Adrenal gland (tissue), 9 donors: ENCODE measurements at regions not wholly inside any gene's neighbourhood (a gene's known extent, or its start where the extent isn't known, plus 50 kb on each side); places are given as distances from the start of the nearest gene placed in this dataset.

ENCODE experiments used
- DNase-seq, 7 donors: peaks; one replicate each; pipeline ENCODE4 v3.0.0-alpha.2; 2019 to 2020
- H3K27ac ChIP-seq, 5 donors: fragments of 200-600 bp; sonication (generic) in 4 of 5; 1 replicate in 3 of 5; 2 replicates in 2 of 5; pipeline versions ENCODE4 v1.5.1 to v1.8.0; 2016 to 2020; ENCODE audit warnings: mild to moderate bottlenecking in 1 of 5
- H3K27me3 ChIP-seq: fragments of 200-600 bp; 2 replicates; pipeline ENCODE4 v1.8.0; 2021
- H3K36me3 ChIP-seq, 2 donors: fragments of 200-600 bp; replicated peaks in 1 of 2; 1 replicate in 1 of 2; 2 replicates in 1 of 2; pipeline versions ENCODE4 v1.5.1 to v1.8.0; 2018 to 2022
- H3K4me1 ChIP-seq, 2 donors: fragments of 200-600 bp; replicated peaks in 1 of 2; 1 replicate in 1 of 2; 2 replicates in 1 of 2; pipeline versions ENCODE4 v1.5.1 to v1.8.0; 2018 to 2021
- H3K4me3 ChIP-seq, 4 donors: fragments of 200-600 bp; sonication (generic) in 3 of 4; one replicate each; pipeline ENCODE4 v1.5.1; 2016 to 2018
- H3K9me3 ChIP-seq, 3 donors: fragments of 200-600 bp; sonication (generic) in 1 of 3; replicated peaks in 1 of 3; 1 replicate in 2 of 3; 2 replicates in 1 of 3; pipeline versions ENCODE4 v1.5.1 to v1.8.0; 2016 to 2021
- POLR2A ChIP-seq, 2 donors: fragments of 450-650 bp; IDR thresholded peaks; one replicate each; pipeline ENCODE4 v1.6.1; 2017; ENCODE audit warnings: antibody characterized with exemption in 2 of 2, mild to moderate bottlenecking in 2 of 2, moderate library complexity in 1 of 2
- WGBS, 4 donors: extraction: QIAGEN DNeasy Blood & Tissue Kit in 2 of 4; methylation state at CpG; one replicate each; pipeline versions ENCODE4 v1.1.5 to v1.1.7; 2013 to 2017; 5-methylcytosine and 5-hydroxymethylcytosine counted together
- intact Hi-C, 2 donors: fragments of 100-400 bp; cut with DNase I; formaldehyde crosslinking; loops; one replicate each; pipeline versions ENCODE4 v1.14.1 to v1.15.0; 2022 to 2023
- TF ChIP-seq, protein P1 (sequence below), 6 experiments: fragments of 450-650 bp in 4 of 6; fragments of 200-600 bp in 2 of 6; sonication (generic) in 1 of 6; IDR thresholded peaks; 1 replicate in 5 of 6; 2 replicates in 1 of 6; pipeline versions ENCODE4 v1.5.1 to v1.8.0; 2016 to 2021; ENCODE audit warnings: antibody characterized with exemption in 6 of 6, mild to moderate bottlenecking in 2 of 6, moderate library complexity in 1 of 6
- donor health status: healthy with polysubstance abuse.
- donor health status: Bipolar disorder and iron deficiency.
- donor health status: DM: yes; HTN: yes; CAD: no.
- donor health status: DM: no; HTN: no; CAD: no.
- donor health status: DM: no; HTN: no; CAD: no.

GRCh38 chr9:105978336-105978735, 284.0 kb downstream of the TMEM38B start:
- DNase-seq: no peak
- H3K27me3 ChIP-seq: no peaks in the 10 kb centered on the region
- no peak overlapping the region for H3K4me3 ChIP-seq
- WGBS, 4 donors: 75 to 81% (median 76%) methylated on average over 7 of the region's 7 CpGs
- H3K27ac ChIP-seq: no peak overlapping the region
- intact Hi-C loops: no loop called here
- TF ChIP-seq, protein P1, sequence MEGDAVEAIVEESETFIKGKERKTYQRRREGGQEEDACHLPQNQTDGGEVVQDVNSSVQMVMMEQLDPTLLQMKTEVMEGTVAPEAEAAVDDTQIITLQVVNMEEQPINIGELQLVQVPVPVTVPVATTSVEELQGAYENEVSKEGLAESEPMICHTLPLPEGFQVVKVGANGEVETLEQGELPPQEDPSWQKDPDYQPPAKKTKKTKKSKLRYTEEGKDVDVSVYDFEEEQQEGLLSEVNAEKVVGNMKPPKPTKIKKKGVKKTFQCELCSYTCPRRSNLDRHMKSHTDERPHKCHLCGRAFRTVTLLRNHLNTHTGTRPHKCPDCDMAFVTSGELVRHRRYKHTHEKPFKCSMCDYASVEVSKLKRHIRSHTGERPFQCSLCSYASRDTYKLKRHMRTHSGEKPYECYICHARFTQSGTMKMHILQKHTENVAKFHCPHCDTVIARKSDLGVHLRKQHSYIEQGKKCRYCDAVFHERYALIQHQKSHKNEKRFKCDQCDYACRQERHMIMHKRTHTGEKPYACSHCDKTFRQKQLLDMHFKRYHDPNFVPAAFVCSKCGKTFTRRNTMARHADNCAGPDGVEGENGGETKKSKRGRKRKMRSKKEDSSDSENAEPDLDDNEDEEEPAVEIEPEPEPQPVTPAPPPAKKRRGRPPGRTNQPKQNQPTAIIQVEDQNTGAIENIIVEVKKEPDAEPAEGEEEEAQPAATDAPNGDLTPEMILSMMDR (IDR thresholded peaks at IDR 0.05): no peak
- TF ChIP-seq POLR2A (IDR thresholded peaks at IDR 0.05): no peak
- H3K36me3 ChIP-seq: no peaks in the 10 kb centered on the region
- H3K4me1 ChIP-seq: no peaks in the 10 kb centered on the region
- H3K9me3 ChIP-seq: no peaks in the 10 kb centered on the region

GRCh38 chr9:105978826-105979225, 284.5 kb downstream of the TMEM38B start:
- DNase-seq: no peak
- Histone ChIP-seq H3K27me3 (no peaks in the 10 kb centered on the region), H3K4me3 (no peak overlapping the region), H3K4me1 (no peaks in the 10 kb centered on the region), H3K36me3 (no peaks in the 10 kb centered on the region), H3K27ac (no peak overlapping the region), H3K9me3 (no peaks in the 10 kb centered on the region)
- WGBS, 4 donors: 68 to 86% (median 81%) methylated on average over 3 of the region's 3 CpGs
- intact Hi-C loops: no loop called here
- TF ChIP-seq, protein P1 (IDR thresholded peaks at IDR 0.05): no peak
- TF ChIP-seq POLR2A (IDR thresholded peaks at IDR 0.05): no peak

DNA sequence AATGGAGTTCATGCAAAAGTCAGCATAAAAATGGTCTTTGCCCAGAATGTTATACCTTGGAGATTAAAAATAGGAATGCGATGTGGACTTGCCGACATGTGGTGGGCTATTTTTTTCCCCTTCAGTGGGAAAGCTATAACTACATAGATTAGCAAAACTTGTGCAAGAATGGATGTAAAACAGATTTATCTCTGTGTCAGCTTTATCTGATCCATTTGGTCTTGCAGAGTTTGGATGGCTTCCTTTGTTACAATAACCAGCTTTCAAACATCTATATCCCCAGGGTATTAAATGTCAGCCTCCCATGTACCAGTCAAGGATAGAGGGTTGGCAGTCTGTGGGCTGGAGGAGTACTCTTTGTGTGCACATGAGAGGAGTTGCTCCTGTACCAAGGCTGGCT, 284.9 kb downstream of the TMEM38B start:
- 74 to 76% (median 75%) methylated on average over 2 of the region's 2 CpGs for WGBS, 4 donors
- no peak overlapping the region for H3K4me3 ChIP-seq
- intact Hi-C loops: no loop called here
- TF ChIP-seq POLR2A (IDR thresholded peaks at IDR 0.05): no peak
- TF ChIP-seq, protein P1 (IDR thresholded peaks at IDR 0.05): no peak
- H3K27me3 ChIP-seq: no peaks in the 10 kb centered on the region
- no peak for DNase-seq
- no peaks in the 10 kb centered on the region for H3K36me3 ChIP-seq
- no peak overlapping the region for H3K27ac ChIP-seq
- H3K4me1 ChIP-seq: no peaks in the 10 kb centered on the region
- no peaks in the 10 kb centered on the region for H3K9me3 ChIP-seq

DNA sequence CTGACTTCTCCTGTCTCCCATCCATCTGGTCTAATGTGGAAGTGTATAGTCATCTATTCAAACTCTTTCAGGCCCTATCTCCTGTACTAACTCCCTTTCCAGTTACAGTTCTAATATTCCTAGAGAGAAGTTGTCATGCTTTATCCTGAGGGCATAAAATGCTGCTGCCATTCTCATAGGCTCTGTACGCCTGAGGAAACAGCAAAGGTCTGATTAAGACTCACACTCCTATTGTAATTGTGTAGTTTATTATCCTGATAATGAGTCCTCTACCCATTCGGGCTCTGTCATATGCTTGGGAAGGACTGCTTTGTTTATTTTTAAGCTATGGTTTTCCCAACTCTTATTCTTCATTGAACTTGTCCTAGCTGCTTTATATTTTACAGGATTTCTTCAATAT, 290.4 kb downstream of the TMEM38B start:
- no peaks in the 10 kb centered on the region for H3K9me3 ChIP-seq
- H3K4me3 ChIP-seq: no peak overlapping the region
- H3K4me1 ChIP-seq: no peaks in the 10 kb centered on the region
- DNase-seq: no peak
- no peaks in the 10 kb centered on the region for H3K36me3 ChIP-seq
- H3K27ac ChIP-seq: no peak overlapping the region
- 59 to 77% (median 69%) methylated on average over 2 of the region's 2 CpGs for WGBS, 4 donors
- no peak for TF ChIP-seq POLR2A (IDR thresholded peaks at IDR 0.05)
- TF ChIP-seq, protein P1 (IDR thresholded peaks at IDR 0.05): no peak
- intact Hi-C loops: no loop called here
- H3K27me3 ChIP-seq: no peaks in the 10 kb centered on the region
